Mammary epithelial cell (primary cell): ENCODE measurements at regions not wholly inside any gene's neighbourhood (a gene's known extent, or its start where the extent isn't known, plus 50 kb on each side); places are given as distances from the start of the nearest gene placed in this dataset.

Experiments used
- CTCF ChIP-seq, 2 donors: IDR thresholded peaks in 1 of 2; conservative IDR thresholded peaks in 1 of 2; 2 replicates each; pipeline ENCODE4 v1.5.1; 2011 to 2012; ENCODE audit warnings: inconsistent platforms in 2 of 2, low read length in 2 of 2, mild to moderate bottlenecking in 2 of 2, control low read depth in 1 of 2, low read depth in 1 of 2; ENCODE audit not compliant: insufficient read depth in 1 of 2; ENCODE audit errors: extremely low read depth in 1 of 2
- EZH2 ChIP-seq: IDR thresholded peaks from 2 replicates; pipeline ENCODE4 v1.6.1; 2012; ENCODE audit warnings: low read length, inconsistent platforms, borderline replicate concordance

DNA sequence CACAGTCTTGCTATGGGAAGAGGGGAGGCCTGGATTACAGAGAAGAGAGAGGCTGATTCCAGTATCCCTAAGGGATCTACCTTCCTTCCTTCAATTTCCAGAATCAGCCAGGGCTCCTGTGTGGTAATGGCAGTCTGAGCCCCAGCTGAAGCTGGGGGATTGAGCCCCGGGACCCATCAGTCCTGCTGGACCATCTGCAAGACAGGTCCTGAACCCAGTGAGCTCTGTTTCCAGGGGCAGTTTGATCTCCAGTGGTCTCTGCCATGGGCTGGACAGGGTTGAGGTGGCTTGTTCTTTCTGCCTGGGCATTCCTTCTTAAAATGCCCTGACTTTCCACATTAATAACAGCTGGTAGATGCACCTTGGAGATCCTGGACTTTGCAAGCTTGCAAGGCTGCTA, 685.2 kb downstream of the TBL1XR1 start:
- TF ChIP-seq CTCF (conservative IDR thresholded peaks at IDR 0.05 in 1 of 2, IDR thresholded peaks at IDR 0.05 in 1 of 2; ENCODE audit: extremely low read depth in 1 of 2, insufficient read depth in 1 of 2, low read depth in 1 of 2, low read length in 2 of 2) (no peak), EZH2 (no peak)
